Gastroesophageal sphincter (tissue), 3 donors: ENCODE measurements at regions not wholly inside any gene's neighbourhood (a gene's known extent, or its start where the extent isn't known, plus 50 kb on each side); places are given as distances from the start of the nearest gene placed in this dataset.

Experiments used
- POLR2A ChIP-seq, 2 donors: fragments of 450-650 bp; IDR thresholded peaks; one replicate each; pipeline ENCODE4 v1.6.1; 2017; ENCODE audit warnings: antibody characterized with exemption in 2 of 2, mild to moderate bottlenecking in 2 of 2, moderate library complexity in 1 of 2
- POLR2AphosphoS5 ChIP-seq: sonication (generic); formaldehyde crosslinking; IDR thresholded peaks from one replicate; pipeline ENCODE4 v1.6.1; 2017; ENCODE audit warnings: antibody characterized with exemption
- TF ChIP-seq, protein P1 (sequence below), 4 experiments: fragments of 200-600 bp in 2 of 4; fragments of 450-650 bp in 2 of 4; sonication (generic) in 1 of 4; IDR thresholded peaks; one replicate each; pipeline ENCODE4 v1.5.1; 2017 to 2019; ENCODE audit warnings: antibody characterized with exemption in 4 of 4, mild to moderate bottlenecking in 2 of 4, moderate library complexity in 2 of 4

- TF ChIP-seq POLR2A (IDR thresholded peaks at IDR 0.05) (no peak), POLR2AphosphoS5 (no peak)
- TF ChIP-seq, protein P1, sequence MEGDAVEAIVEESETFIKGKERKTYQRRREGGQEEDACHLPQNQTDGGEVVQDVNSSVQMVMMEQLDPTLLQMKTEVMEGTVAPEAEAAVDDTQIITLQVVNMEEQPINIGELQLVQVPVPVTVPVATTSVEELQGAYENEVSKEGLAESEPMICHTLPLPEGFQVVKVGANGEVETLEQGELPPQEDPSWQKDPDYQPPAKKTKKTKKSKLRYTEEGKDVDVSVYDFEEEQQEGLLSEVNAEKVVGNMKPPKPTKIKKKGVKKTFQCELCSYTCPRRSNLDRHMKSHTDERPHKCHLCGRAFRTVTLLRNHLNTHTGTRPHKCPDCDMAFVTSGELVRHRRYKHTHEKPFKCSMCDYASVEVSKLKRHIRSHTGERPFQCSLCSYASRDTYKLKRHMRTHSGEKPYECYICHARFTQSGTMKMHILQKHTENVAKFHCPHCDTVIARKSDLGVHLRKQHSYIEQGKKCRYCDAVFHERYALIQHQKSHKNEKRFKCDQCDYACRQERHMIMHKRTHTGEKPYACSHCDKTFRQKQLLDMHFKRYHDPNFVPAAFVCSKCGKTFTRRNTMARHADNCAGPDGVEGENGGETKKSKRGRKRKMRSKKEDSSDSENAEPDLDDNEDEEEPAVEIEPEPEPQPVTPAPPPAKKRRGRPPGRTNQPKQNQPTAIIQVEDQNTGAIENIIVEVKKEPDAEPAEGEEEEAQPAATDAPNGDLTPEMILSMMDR (IDR thresholded peaks at IDR 0.05) = no peak
These were observed 131.2 kb upstream of the FAM20A start for GRCh38 chr17:68732301-68732749.
